ENCODE measurements at regions not wholly inside any gene's neighbourhood (a gene's known extent, or its start where the extent isn't known, plus 50 kb on each side); places are given as distances from the start of the nearest gene placed in this dataset.

DNA sequence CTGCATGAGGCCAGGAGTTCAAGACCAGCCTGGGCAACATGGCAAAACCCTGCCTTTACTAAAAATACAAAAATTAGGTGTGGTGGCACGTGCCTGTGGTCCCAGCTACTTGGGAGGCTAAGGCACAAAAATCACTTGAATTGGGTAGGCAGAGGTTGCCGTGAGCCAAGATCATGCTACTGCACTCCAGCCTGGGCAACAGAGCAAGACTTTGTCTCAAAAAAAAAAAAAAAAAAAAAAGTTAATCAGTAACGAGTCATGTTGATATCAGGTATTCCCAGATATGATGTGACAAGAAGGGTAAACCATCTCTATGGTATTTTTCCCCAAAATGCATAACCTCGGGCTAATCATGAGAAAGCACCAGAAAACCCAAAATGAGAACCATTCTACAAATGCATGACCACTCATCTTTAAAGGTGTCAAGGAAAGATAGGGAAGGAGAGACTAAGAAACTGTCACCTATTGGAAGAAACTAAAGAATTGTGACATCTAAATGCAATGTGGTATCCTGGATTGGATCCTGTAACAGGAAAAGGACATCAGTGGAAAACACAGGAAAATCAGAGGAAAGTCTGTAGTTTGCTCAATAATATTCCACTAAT lies 66.5 kb upstream of the MAP4 start (continued):
- TF ChIP-seq, protein P1, sequence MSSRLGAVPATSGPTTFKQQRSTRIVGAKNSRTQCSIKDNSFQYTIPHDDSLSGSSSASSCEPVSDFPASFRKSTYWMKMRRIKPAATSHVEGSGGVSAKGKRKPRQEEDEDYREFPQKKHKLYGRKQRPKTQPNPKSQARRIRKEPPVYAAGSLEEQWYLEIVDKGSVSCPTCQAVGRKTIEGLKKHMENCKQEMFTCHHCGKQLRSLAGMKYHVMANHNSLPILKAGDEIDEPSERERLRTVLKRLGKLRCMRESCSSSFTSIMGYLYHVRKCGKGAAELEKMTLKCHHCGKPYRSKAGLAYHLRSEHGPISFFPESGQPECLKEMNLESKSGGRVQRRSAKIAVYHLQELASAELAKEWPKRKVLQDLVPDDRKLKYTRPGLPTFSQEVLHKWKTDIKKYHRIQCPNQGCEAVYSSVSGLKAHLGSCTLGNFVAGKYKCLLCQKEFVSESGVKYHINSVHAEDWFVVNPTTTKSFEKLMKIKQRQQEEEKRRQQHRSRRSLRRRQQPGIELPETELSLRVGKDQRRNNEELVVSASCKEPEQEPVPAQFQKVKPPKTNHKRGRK (tag; IDR thresholded peaks at IDR 0.05), result no peak
- TF ChIP-seq, protein P2, sequence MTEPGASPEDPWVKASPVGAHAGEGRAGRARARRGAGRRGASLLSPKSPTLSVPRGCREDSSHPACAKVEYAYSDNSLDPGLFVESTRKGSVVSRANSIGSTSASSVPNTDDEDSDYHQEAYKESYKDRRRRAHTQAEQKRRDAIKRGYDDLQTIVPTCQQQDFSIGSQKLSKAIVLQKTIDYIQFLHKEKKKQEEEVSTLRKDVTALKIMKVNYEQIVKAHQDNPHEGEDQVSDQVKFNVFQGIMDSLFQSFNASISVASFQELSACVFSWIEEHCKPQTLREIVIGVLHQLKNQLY (CRISPR knock-in tag; conservative IDR thresholded peaks at IDR 0.05), result no peak
- TF ChIP-seq ZNF695 (CRISPR knock-in tag; IDR thresholded peaks at IDR 0.05) (no peak), ZNF121 (CRISPR knock-in tag; conservative IDR thresholded peaks at IDR 0.05) (peak; percentile 76), ZNF184 (CRISPR knock-in tag; IDR thresholded peaks at IDR 0.05) (no peak), FIP1L1 (IDR thresholded peaks at IDR 0.05; ENCODE audit: low read depth, low read length, poor library complexity, severe bottlenecking) (no peak), MTA2 (IDR thresholded peaks at IDR 0.05; ENCODE audit: low read depth) (peak; percentile 71), RAD21 (CRISPR knock-in tag; conservative IDR thresholded peaks at IDR 0.05 in 1 of 2, IDR thresholded peaks at IDR 0.05 in 1 of 2) (no peak), PPARD (CRISPR knock-in tag; IDR thresholded peaks at IDR 0.05) (no peak), NONO (IDR thresholded peaks at IDR 0.05; ENCODE audit: low read depth in 2 of 2, low read length in 1 of 2) (no peak), ZNF175 (CRISPR knock-in tag; IDR thresholded peaks at IDR 0.05; ENCODE audit: low read depth) (no peak), GABPB1 (CRISPR knock-in tag; IDR thresholded peaks at IDR 0.05) (no peak), MTA1 (IDR thresholded peaks at IDR 0.05; ENCODE audit: borderline replicate concordance) (no peak), SOX6 (IDR thresholded peaks at IDR 0.05) (no peak)
- TF ChIP-seq, protein P3, sequence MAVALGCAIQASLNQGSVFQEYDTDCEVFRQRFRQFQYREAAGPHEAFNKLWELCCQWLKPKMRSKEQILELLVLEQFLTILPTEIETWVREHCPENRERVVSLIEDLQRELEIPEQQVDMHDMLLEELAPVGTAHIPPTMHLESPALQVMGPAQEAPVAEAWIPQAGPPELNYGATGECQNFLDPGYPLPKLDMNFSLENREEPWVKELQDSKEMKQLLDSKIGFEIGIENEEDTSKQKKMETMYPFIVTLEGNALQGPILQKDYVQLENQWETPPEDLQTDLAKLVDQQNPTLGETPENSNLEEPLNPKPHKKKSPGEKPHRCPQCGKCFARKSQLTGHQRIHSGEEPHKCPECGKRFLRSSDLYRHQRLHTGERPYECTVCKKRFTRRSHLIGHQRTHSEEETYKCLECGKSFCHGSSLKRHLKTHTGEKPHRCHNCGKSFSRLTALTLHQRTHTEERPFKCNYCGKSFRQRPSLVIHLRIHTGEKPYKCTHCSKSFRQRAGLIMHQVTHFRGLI (CRISPR knock-in tag; IDR thresholded peaks at IDR 0.05), result no peak
- TF ChIP-seq, protein P4, sequence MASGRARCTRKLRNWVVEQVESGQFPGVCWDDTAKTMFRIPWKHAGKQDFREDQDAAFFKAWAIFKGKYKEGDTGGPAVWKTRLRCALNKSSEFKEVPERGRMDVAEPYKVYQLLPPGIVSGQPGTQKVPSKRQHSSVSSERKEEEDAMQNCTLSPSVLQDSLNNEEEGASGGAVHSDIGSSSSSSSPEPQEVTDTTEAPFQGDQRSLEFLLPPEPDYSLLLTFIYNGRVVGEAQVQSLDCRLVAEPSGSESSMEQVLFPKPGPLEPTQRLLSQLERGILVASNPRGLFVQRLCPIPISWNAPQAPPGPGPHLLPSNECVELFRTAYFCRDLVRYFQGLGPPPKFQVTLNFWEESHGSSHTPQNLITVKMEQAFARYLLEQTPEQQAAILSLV (tag; IDR thresholded peaks at IDR 0.05), result 0 out of 2 replicates have a peak, but pooled peaks have one; percentile 40
- TF ChIP-seq, protein P5, sequence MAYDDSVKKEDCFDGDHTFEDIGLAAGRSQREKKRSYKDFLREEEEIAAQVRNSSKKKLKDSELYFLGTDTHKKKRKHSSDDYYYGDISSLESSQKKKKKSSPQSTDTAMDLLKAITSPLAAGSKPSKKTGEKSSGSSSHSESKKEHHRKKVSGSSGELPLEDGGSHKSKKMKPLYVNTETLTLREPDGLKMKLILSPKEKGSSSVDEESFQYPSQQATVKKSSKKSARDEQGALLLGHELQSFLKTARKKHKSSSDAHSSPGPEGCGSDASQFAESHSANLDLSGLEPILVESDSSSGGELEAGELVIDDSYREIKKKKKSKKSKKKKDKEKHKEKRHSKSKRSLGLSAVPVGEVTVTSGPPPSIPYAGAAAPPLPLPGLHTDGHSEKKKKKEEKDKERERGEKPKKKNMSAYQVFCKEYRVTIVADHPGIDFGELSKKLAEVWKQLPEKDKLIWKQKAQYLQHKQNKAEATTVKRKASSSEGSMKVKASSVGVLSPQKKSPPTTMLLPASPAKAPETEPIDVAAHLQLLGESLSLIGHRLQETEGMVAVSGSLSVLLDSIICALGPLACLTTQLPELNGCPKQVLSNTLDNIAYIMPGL (CRISPR knock-in tag; IDR thresholded peaks at IDR 0.05), result no peak
